Loucy (cell line): ENCODE measurements at regions not wholly inside any gene's neighbourhood (a gene's known extent, or its start where the extent isn't known, plus 50 kb on each side); places are given as distances from the start of the nearest gene placed in this dataset.

ENCODE experiments used
- H2AFZ ChIP-seq: fragments of 200-600 bp; sonication (generic); 2 replicates; pipeline ENCODE4 v1.6.0; 2016; ENCODE audit warnings: antibody characterized with exemption, mild to moderate bottlenecking, low read length, moderate library complexity
- H3F3A ChIP-seq: fragments of 200-600 bp; 2 replicates; pipeline ENCODE4 v1.6.0; 2016; ENCODE audit warnings: antibody characterized with exemption, low read depth, mild to moderate bottlenecking
- H3K27me3 ChIP-seq: fragments of 200-600 bp; sonication (generic); 2 replicates; pipeline ENCODE4 v1.6.1; 2014; ENCODE audit warnings: low read length, mild to moderate bottlenecking; ENCODE audit not compliant: insufficient read depth, poor library complexity, severe bottlenecking
- H3K36me3 ChIP-seq: fragments of 200-600 bp; sonication (generic); 2 replicates; pipeline ENCODE4 v1.6.1; 2016; ENCODE audit warnings: low read length; ENCODE audit not compliant: insufficient read depth
- H3K4me1 ChIP-seq: fragments of 200-600 bp; sonication (generic); 2 replicates; pipeline ENCODE4 v1.5.1; 2014; ENCODE audit warnings: low read length, mild to moderate bottlenecking; ENCODE audit not compliant: insufficient read depth, poor library complexity, severe bottlenecking
- H3K4me2 ChIP-seq: fragments of 200-600 bp; sonication (generic); 2 replicates; pipeline ENCODE4 v1.6.0; 2014; ENCODE audit warnings: antibody characterized with exemption, low read length, low read depth, mild to moderate bottlenecking; ENCODE audit not compliant: poor library complexity, severe bottlenecking
- H3K4me3 ChIP-seq: fragments of 200-600 bp; sonication (generic); 2 replicates; pipeline ENCODE4 v1.5.1; 2014; ENCODE audit warnings: low read length, mild to moderate bottlenecking, mixed read lengths; ENCODE audit not compliant: poor library complexity, severe bottlenecking
- H3K79me2 ChIP-seq: fragments of 200-600 bp; sonication (generic); 2 replicates; pipeline ENCODE4 v1.6.1; 2014; ENCODE audit warnings: low read length; ENCODE audit not compliant: insufficient read depth
- H3K9ac ChIP-seq: fragments of 200-600 bp; sonication (generic); 2 replicates; pipeline ENCODE4 v1.6.0; 2014; ENCODE audit warnings: mild to moderate bottlenecking, low read depth, low read length, moderate library complexity; ENCODE audit not compliant: poor library complexity, severe bottlenecking
- H3K9me2 ChIP-seq: fragments of 200-600 bp; sonication (generic); replicated peaks from 2 replicates; pipeline ENCODE4 v1.6.1; 2016; ENCODE audit warnings: low read depth, low read length, mixed read lengths
- H3K9me3 ChIP-seq: fragments of 200-600 bp; sonication (generic); 2 replicates; pipeline ENCODE4 v1.6.1; 2014; ENCODE audit warnings: mild to moderate bottlenecking, antibody characterized with exemption, low read length, low read depth; ENCODE audit not compliant: insufficient read depth
- H4K20me1 ChIP-seq: fragments of 200-600 bp; sonication (generic); 2 replicates; pipeline ENCODE4 v1.6.0; 2014; ENCODE audit warnings: antibody characterized with exemption, low read length, mild to moderate bottlenecking; ENCODE audit not compliant: insufficient read depth, poor library complexity, severe bottlenecking
- CTCF ChIP-seq: fragments of 200-600 bp; sonication (generic); conservative IDR thresholded peaks from 2 replicates; pipeline ENCODE4 v1.5.1; 2014; ENCODE audit warnings: mild to moderate bottlenecking, antibody characterized with exemption, low read length
- EZH2phosphoT487 ChIP-seq: fragments of 200-600 bp; IDR thresholded peaks from 2 replicates; pipeline ENCODE4 v1.6.1; 2018; ENCODE audit warnings: antibody characterized with exemption, mild to moderate bottlenecking, moderate library complexity, borderline replicate concordance

DNA sequence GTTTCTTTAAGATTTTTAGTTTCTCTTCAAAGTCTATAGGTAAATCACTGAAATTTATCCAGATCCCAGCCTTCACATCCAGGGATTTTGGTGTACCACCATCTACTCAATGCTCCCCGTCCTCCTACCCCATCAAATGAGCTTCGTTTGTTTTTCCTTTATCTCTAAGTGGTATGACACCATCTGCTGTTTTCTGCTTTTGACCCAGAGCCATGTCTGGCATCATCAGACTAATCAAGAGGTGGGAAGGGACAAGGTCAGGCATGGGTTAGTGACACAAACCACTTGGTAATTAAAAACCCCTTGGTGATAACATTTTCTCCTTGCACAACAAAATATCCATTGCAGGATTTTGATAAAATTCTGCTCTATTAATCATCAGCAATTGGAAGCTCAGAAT is 92.7 kb upstream of the GOLGA8J start:
- no peaks in the 10 kb centered on the region for H3F3A ChIP-seq
- no peaks in the 10 kb centered on the region for H3K9me2 ChIP-seq
- no peaks in the 10 kb centered on the region for H3K9me3 ChIP-seq
- H3K9ac ChIP-seq: no peak overlapping the region
- TF ChIP-seq CTCF: no peak
- TF ChIP-seq EZH2phosphoT487: no peak
- no peaks in the 10 kb centered on the region for H3K79me2 ChIP-seq
- no peak overlapping the region for H2AFZ ChIP-seq
- H3K27me3 ChIP-seq: no peaks in the 10 kb centered on the region
- no peaks in the 10 kb centered on the region for H3K4me1 ChIP-seq
- H3K4me3 ChIP-seq: no peak overlapping the region
- H3K36me3 ChIP-seq: no peaks in the 10 kb centered on the region
- no peaks in the 10 kb centered on the region for H4K20me1 ChIP-seq
- H3K4me2 ChIP-seq: no peak overlapping the region

DNA sequence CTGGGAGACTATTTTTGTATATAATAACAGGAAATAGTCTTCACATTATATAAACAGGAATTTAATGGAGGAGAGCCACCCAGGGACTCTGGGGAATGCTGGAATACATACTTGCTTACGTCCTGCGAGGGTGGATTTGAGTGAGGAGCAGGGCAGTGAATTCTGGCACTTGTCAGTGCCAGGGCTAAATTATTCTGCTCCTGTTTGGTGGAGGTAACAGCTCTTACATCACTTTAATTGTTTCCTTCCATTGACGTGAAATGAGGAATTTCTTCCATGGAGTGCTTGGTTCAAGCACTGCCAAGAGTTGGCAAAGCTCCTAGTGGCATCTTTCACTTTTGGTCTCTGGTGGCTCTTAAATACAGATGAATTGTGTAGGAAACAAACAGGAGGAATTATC is 94.1 kb upstream of the GOLGA8J start:
- no peak overlapping the region for H3K4me3 ChIP-seq
- TF ChIP-seq EZH2phosphoT487 (no peak), CTCF (no peak)

GRCh38 chr15:29986946-29987345 is 95.8 kb upstream of the GOLGA8J start:
- TF ChIP-seq EZH2phosphoT487 (no peak), CTCF (no peak)

More for the DNA sequence above, 94.1 kb upstream of the GOLGA8J start:
- H3K36me3 ChIP-seq: no peaks in the 10 kb centered on the region
- H4K20me1 ChIP-seq: no peaks in the 10 kb centered on the region
- no peak overlapping the region for H2AFZ ChIP-seq
- no peaks in the 10 kb centered on the region for H3K27me3 ChIP-seq
- no peak overlapping the region for H3K9ac ChIP-seq
- H3K4me1 ChIP-seq: no peaks in the 10 kb centered on the region
- H3K4me2 ChIP-seq: no peak overlapping the region
- H3F3A ChIP-seq: no peaks in the 10 kb centered on the region
- H3K9me2 ChIP-seq: no peaks in the 10 kb centered on the region
- H3K79me2 ChIP-seq: no peaks in the 10 kb centered on the region
- no peaks in the 10 kb centered on the region for H3K9me3 ChIP-seq

More at GRCh38 chr15:29986946-29987345, 95.8 kb upstream of the GOLGA8J start:
- Histone ChIP-seq H3K4me2 (no peak overlapping the region), H4K20me1 (no peaks in the 10 kb centered on the region), H3K9me3 (no peaks in the 10 kb centered on the region), H3K79me2 (no peaks in the 10 kb centered on the region), H2AFZ (no peak overlapping the region), H3F3A (no peaks in the 10 kb centered on the region), H3K9me2 (no peaks in the 10 kb centered on the region), H3K9ac (no peak overlapping the region), H3K36me3 (no peaks in the 10 kb centered on the region), H3K4me1 (no peaks in the 10 kb centered on the region), H3K4me3 (no peak overlapping the region), H3K27me3 (no peaks in the 10 kb centered on the region)
